ENCODE measurements at regions not wholly inside any gene's neighbourhood (a gene's known extent, or its start where the extent isn't known, plus 50 kb on each side); places are given as distances from the start of the nearest gene placed in this dataset.

- H4K91ac ChIP-seq (replicated peaks; ENCODE audit: insufficient read length, low read length) = no peak overlapping the region
- no peak overlapping the region for H3K14ac ChIP-seq (ENCODE audit: insufficient read length)
- H3K18ac ChIP-seq (ENCODE audit: extremely low read depth, low read length) = no peak overlapping the region
- H2BK5ac ChIP-seq (ENCODE audit: low read depth, low read length) = no peak overlapping the region
- H3K9ac ChIP-seq (replicated peaks in 1 of 4; ENCODE audit: extremely low read depth in 1 of 4, low read depth in 3 of 4, low read length in 3 of 4) = no peak overlapping the region
- no peak overlapping the region for H4K8ac ChIP-seq (ENCODE audit: extremely low read depth, insufficient read depth, low read length)
- no peaks in the 10 kb centered on the region for H3K79me1 ChIP-seq (ENCODE audit: low read depth, low read length)
- H4K20me1 ChIP-seq (replicated peaks in 1 of 2; ENCODE audit: control insufficient read depth in 1 of 2, insufficient read depth in 2 of 2, low read length in 2 of 2) = no peaks in the 10 kb centered on the region
- no peak overlapping the region for H2BK20ac ChIP-seq (ENCODE audit: low read length)
- no peaks in the 10 kb centered on the region for H3K23me2 ChIP-seq (ENCODE audit: low read depth, low read length)
- 95% methylated on average over 16 of the region's 16 CpGs; no CpG with 5 or more reads in 1 of the 2 experiments for WGBS, 2 experiments (ENCODE audit: extremely low coverage in 1 of 2, insufficient coverage in 1 of 2, insufficient read length in 1 of 2, insufficient replicate concordance in 2 of 2, low coverage in 1 of 2, low lambda C conversion rate in 2 of 2, missing lambda C conversion rate in 1 of 2)
- no peak overlapping the region for H2BK15ac ChIP-seq (ENCODE audit: low read length)
- H3K27me3 ChIP-seq (replicated peaks in 1 of 4; ENCODE audit: control insufficient read depth in 3 of 4, extremely low read depth in 1 of 4, insufficient read depth in 3 of 4, low read length in 3 of 4) = no peaks in the 10 kb centered on the region
- no peaks in the 10 kb centered on the region for H3K4me1 ChIP-seq (replicated peaks in 1 of 4; ENCODE audit: control insufficient read depth in 3 of 4, insufficient read depth in 4 of 4, low read length in 3 of 4)
- H3K4me2 ChIP-seq (ENCODE audit: insufficient read depth in 1 of 2, low read depth in 2 of 2, low read length in 2 of 2) = no peak overlapping the region
- H2BK12ac ChIP-seq (ENCODE audit: low read depth, low read length) = no peak overlapping the region
- no peak overlapping the region for H3K23ac ChIP-seq (ENCODE audit: insufficient read length)
- no peaks in the 10 kb centered on the region for H3K36me3 ChIP-seq (ENCODE audit: control insufficient read depth in 2 of 4, insufficient read depth in 4 of 4, low read length in 3 of 4)
- no peak overlapping the region for H2AK5ac ChIP-seq (ENCODE audit: low read depth, low read length)
- H3K56ac ChIP-seq (replicated peaks; ENCODE audit: insufficient read length, low read depth, low read length) = no peak overlapping the region
- DNase-seq (ENCODE audit: low read depth in 1 of 2, low spot score in 2 of 2) (no peak), FAIRE-seq (no peak)
- no peaks in the 10 kb centered on the region for H3K9me3 ChIP-seq (ENCODE audit: insufficient read depth in 2 of 2, low read depth in 1 of 2, low read length in 1 of 2)
- H2BK120ac ChIP-seq (replicated peaks; ENCODE audit: low read depth, low read length) = no peak overlapping the region
- no peak overlapping the region for H3K4me3 ChIP-seq (ENCODE audit: extremely low read depth in 1 of 4, insufficient read depth in 2 of 4, low read depth in 3 of 4, low read length in 4 of 4)
- no peaks in the 10 kb centered on the region for H3K79me2 ChIP-seq (ENCODE audit: control insufficient read depth in 1 of 2, insufficient read depth in 2 of 2, low read length in 2 of 2)
- ChIA-PET POLR2A (ENCODE audit: partially characterized antibody) (no interaction called here), CTCF (ENCODE audit: partially characterized antibody) (no interaction called here)
- no peak overlapping the region for H3K27ac ChIP-seq (ENCODE audit: low read depth, low read length)
- no peak overlapping the region for H3K4ac ChIP-seq (replicated peaks; ENCODE audit: insufficient read length, low read depth, low read length)
- no peak overlapping the region for H4K5ac ChIP-seq (ENCODE audit: insufficient read length, low read depth, low read length)
- no peak overlapping the region for H2AFZ ChIP-seq (ENCODE audit: low read length)
- no peak for TF ChIP-seq RXRA (IDR thresholded peaks at IDR 0.05; ENCODE audit: insufficient read depth, low read depth, low read length)
- TF ChIP-seq, protein P1, sequence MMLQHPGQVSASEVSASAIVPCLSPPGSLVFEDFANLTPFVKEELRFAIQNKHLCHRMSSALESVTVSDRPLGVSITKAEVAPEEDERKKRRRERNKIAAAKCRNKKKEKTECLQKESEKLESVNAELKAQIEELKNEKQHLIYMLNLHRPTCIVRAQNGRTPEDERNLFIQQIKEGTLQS (IDR thresholded peaks at IDR 0.05; ENCODE audit: insufficient read depth, low read depth, low read length) = no peak
- TF ChIP-seq POU5F1 (IDR thresholded peaks at IDR 0.05; ENCODE audit: low read depth, low read length) = no peak
- no peak for TF ChIP-seq POLR2AphosphoS5 (IDR thresholded peaks at IDR 0.05; ENCODE audit: low read depth, low read length)
- no peak for TF ChIP-seq CHD1 (IDR thresholded peaks at IDR 0.05; ENCODE audit: low read depth, low read length)
- TF ChIP-seq TBP (IDR thresholded peaks at IDR 0.05; ENCODE audit: low read depth, low read length) = no peak
- no peak for TF ChIP-seq USF2 (IDR thresholded peaks at IDR 0.05; ENCODE audit: low read length)
- TF ChIP-seq KDM1A (IDR thresholded peaks at IDR 0.05; ENCODE audit: borderline replicate concordance, low read length) = no peak
Measured at GRCh38 chr13:106183410-106184065, 351.9 kb downstream of the EFNB2 start.
